ENCODE measurements at regions not wholly inside any gene's neighbourhood (a gene's known extent, or its start where the extent isn't known, plus 50 kb on each side); places are given as distances from the start of the nearest gene placed in this dataset.
"Not testable (repeated sequence)": the region's sequence is repeated elsewhere in the genome, so short reads cannot be mapped to it uniquely, and the experiment has no call there.

- no peak for DNase-seq
These were observed 120.2 kb upstream of the IGF1R start for GRCh38 chr15:98528046-98528725.

- DNase-seq: no peak
These were observed 118.9 kb upstream of the IGF1R start for GRCh38 chr15:98529205-98530145.

GRCh38 chr15:98530570-98530969 is 117.8 kb upstream of the IGF1R start:
- no peak for DNase-seq

GRCh38 chr15:98532063-98532462 is 116.3 kb upstream of the IGF1R start:
- DNase-seq: no peak

GRCh38 chr15:98536976-98537375 is 111.4 kb upstream of the IGF1R start:
- DNase-seq: no peak

DNA sequence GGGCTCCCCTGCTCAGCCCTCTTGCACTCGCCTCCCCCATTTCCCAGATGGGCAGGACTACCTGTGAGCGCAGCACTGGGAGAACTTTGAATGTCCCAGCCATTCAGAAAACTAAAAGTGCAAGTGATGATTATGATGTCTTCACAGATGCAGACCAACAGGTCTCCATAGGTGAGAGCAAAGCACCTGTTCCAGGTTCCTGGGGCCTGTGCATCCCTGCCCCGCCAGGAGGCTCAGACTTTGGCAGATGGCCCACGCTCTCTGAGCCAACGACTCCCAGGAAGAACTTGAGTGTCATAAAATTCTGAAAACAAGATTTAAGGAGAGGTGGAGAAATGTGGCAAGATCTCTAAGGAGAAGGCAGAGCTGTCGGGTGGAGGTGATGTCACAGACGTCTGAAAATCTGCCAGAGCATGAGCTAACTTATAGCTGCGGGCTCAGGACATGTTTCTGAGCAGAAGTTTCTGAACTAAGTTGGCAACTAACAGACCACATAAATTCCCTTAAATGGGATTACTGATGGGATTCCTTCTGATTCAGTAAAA is 110.8 kb upstream of the IGF1R start:
- no peak for DNase-seq

- no peak for DNase-seq
These were observed 106.8 kb upstream of the IGF1R start for GRCh38 chr15:98541519-98541918.

- no peak for DNase-seq
These were observed 105.1 kb upstream of the IGF1R start for GRCh38 chr15:98543237-98543636.

- DNase-seq: no peak
These were observed 102.0 kb upstream of the IGF1R start for GRCh38 chr15:98546329-98546728.

DNA sequence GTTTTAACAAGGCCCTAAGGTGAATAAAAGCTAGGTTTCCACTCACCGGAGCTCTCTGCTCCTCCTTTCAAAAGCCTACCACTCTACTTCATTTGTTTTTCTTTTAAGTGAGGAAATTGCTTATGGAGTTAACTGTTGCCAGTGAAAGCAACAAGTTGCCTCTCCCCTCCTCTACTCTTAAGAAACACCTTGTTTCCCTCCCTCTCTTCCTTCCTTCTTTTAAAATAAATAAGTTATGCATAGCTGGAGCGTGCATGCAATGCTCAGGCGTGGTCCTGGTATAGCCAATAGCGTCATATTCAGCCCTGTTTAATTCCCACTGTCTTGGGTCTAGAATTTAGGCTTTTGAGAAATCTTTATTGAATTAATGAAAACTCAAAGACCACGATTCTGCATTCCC is 101.1 kb upstream of the IGF1R start:
- no peak for DNase-seq

GRCh38 chr15:98547741-98548138 is 100.6 kb upstream of the IGF1R start:
- peak; percentile 67 for DNase-seq

DNA sequence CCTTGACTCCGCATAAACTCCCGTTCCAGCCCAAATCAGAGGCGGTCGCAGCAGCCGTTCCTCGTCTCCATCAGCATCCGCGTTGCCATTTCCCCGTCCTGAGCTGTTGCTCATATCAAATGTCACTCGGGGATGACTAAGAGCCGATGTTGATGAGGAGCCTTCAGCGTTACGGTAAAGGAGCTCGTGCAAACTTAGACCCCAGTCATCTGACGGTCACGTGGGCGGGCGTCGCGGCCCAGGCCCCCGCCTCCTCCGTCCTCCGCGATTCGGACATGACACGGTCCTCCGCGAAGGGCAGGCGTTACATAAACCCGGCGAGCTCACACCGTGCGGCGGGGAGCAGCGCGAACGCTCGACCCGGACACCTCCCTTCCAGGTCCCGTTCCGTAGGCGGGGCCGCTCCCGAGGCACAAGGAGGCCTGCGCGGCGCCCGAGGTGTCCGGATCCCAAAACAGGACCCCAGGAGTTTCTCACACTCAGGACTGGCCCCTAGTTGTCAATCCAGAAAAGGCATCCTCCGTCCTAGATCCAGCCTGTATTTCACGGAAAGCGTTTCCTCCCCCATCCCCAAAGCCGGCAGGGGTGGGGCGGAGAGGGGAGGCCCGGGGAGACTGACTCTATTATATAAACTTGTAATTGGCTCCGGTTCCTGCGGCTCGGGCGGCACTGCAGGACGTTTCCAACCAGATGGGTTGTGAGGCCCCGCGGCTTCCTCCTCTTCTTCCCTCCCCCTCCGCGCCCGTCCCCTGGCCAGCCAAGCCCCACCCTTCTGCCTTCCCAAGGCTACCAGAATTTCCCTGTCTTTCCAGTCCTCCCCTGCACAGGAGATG is 100.0 kb upstream of the IGF1R start:
- peak; percentile 89 for DNase-seq

- DNase-seq: no peak
These were observed 99.3 kb upstream of the IGF1R start for GRCh38 chr15:98549003-98549402.

GRCh38 chr15:98549741-98550140 is 98.6 kb upstream of the IGF1R start:
- DNase-seq: no peak

GRCh38 chr15:98550363-98550762 is 98.0 kb upstream of the IGF1R start:
- DNase-seq: not testable (repeated sequence)

- DNase-seq: no peak
These were observed 96.3 kb upstream of the IGF1R start for GRCh38 chr15:98551936-98552562.

- DNase-seq: no peak
These were observed 93.8 kb upstream of the IGF1R start for GRCh38 chr15:98554272-98555172.

GRCh38 chr15:98555173-98555515 is 93.2 kb upstream of the IGF1R start:
- no peak for DNase-seq

DNA sequence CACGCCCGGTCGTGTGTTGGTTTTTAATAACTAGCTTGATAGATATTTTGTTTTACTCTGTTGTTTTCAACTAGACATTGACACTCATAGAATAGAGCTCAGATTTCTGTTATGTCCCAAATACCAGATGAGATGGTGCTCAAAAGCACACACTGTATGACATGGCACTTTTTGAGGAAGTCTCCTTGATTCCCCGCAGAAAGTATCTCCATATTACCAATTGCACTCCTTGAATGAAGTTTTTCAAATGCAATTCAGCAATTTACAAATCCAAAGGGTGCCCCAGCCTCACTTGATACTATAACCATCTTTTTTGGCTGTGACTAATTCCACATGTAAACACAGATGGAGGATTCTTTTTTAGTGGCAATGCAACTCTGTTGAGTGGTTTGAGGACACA is 92.0 kb upstream of the IGF1R start:
- DNase-seq: no peak

GRCh38 chr15:98560338-98560737 is 88.0 kb upstream of the IGF1R start:
- DNase-seq: no peak

- DNase-seq: no peak
These were observed 87.0 kb upstream of the IGF1R start for GRCh38 chr15:98561169-98561941.

All from right forelimb (tissue), 1 donor.